DMS 273 treated with DMSO at 0.1 percent for 48 hours (cell line): ENCODE measurements at regions not wholly inside any gene's neighbourhood (a gene's known extent, or its start where the extent isn't known, plus 50 kb on each side); places are given as distances from the start of the nearest gene placed in this dataset.
A peak's percentile ranks its signal among the peaks of the same experiment; 100 is the strongest.
"Not testable (repeated sequence)": the region's sequence is repeated elsewhere in the genome, so short reads cannot be mapped to it uniquely, and the experiment has no call there.

ENCODE experiments used
- DNase-seq: peaks from one replicate; lab custom pipeline; 2025; lab: John Stamatoyannopoulos, UW

DNA sequence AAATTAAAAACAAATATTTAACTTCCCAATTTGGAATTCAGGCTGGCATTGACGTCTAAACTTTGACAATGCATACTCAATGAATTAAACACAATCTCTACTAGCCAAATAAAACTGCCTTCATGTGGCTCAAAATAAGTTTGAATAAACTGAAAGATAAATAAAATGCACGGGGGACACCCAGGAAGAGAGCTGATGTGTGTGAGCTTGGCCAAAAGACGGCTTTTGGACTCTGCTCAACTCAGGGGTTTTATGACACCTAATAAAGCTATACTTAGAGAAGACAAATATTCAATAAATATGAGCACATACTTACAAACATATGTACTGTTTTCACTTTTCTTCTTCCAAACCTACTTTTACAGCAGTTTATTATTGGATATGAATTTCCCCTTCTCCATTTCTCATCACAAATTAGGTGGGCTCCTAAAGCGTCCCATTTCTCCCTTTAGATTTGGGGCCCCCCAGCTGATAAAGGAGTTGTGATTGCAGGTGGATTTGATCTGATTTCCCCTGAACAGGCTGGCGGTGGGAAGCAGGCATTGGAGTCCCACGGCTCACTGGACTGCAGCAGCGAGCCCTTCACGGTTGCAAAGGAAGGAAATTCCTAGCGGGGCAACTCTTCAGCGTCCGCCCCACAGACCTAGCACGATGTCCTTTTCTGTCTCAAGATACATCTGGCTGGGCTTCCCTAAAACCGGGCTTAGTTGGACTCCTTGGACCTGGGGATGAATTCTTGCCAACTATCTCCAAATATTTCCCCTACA is 79.6 kb downstream of the INSIG1 start:
- DNase-seq, result no peak

DNA sequence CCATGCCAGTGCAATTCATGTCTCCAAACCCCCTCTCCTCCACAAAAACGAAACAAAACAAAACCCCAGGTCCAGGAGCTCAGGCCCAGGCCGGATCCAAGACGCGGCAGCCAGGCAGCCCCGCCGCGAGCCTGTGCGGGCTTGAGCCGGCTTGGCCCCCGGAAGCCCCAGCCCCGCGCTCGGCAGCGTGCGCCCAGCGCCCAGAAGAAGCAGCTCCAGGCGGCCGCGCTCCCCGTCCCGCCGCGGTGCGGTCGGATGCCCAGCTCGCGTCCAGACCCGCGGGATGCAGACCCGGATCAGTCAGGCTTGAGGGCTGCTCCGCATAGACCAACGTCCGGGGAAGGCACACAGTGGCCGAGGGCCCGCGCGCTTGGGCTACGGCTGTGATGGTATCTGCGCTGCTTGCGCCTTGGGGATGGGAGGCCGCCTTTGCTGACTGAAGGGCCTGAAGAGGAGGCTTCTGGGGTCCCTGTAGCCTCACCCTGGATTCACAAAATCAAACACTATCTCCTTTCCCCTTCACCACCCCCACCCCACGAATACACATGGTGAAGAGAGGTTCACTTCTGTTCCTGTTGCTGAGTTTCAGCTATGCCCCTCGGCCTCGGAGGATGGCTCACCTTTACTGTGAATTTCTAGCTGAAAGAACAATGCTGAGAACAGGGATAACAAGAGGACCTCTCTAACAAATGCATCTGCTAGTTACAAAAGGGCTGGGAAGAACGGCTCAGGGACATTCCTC is 79.9 kb upstream of the EN2 start:
- no peak for DNase-seq

DNA sequence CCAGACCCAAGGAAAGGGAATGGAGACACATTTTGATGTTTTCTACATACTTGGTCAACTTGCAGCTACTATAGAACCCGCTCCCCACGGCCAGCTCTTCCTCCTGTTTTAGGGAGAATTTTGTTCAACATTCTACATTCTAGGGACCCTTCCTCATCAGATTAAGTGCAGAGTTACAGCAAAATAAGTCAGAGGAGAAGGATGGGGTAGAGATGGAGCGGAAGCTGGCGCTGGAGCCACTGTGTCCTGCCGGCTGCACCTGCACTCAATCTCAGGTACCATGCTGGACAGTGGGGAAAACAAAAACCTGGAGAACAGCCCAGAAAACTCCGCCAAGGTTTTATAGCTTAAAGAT is 79.4 kb upstream of the EN2 start:
- no peak for DNase-seq

DNA sequence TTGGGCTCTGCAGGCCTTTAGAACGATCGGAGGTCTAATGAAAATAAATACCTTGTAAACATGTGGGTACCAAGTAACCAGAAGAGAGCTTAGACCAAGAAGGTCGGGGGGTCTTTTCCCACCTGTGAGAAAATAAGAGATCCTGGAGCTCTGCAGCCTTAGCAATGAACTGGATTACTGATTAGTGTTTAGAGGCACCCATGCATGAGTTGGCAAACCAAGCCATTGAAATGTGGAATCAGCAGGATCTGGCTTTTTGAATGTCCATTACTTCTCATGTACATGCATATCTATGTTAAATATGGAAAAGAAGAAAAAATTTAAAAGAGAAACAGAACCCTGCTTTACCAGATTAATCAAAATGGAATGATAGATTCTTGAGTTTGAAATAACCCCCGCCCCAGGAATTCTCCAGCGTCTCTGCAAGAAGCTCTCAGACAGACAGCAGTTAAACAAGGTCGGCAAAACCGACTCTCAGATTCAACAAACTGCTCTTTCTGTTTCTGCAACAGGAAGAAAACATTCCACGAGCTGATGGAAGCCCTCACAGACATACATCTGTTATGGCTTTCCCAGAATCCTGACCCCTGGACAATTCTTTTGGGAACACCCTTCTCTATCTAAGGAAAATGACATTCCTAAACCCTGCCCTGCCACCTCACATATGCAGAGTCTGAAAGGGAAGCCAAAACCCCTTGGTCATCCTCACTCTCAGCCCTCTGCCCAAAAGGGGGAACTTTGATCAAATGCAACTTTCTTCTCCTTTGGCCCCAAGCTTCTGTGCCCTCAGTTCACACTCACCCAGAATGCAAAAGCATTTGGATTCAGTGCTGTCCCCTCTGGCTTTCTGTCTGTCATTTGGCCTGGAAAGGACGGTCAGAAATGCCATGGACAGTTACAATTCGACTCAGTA is 78.7 kb upstream of the EN2 start:
- no peak for DNase-seq

DNA sequence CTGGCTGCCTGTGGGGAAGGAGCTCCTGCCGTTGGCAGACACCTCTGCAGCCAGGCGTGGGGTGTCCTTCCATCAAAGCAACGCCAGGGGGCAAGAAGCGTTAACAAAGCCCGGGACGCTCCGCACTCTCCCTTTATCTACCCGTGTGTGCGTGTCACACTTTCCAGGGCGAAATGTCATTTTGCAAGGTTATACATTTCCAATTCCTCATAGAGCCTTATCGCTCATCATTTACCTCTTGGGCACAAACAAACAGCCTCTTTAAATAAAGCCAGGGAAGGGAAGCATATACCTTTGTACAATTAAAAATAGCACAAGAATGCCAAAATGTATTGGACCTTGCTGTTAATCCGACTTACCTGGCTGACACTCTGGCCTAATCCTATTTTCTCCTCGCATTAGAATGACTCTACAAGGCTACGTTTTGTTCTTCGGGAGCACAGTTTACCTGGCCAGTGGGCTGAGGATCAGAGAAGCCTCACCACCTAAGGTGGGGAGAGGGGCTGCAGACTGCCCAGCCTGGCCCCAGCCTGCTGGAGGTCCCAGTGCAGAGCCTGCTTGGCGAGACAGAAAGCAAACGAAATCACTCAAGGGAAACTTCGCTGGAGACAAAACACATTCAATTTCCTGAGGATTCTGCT is 77.6 kb upstream of the EN2 start:
- peak; percentile 24 for DNase-seq

DNA sequence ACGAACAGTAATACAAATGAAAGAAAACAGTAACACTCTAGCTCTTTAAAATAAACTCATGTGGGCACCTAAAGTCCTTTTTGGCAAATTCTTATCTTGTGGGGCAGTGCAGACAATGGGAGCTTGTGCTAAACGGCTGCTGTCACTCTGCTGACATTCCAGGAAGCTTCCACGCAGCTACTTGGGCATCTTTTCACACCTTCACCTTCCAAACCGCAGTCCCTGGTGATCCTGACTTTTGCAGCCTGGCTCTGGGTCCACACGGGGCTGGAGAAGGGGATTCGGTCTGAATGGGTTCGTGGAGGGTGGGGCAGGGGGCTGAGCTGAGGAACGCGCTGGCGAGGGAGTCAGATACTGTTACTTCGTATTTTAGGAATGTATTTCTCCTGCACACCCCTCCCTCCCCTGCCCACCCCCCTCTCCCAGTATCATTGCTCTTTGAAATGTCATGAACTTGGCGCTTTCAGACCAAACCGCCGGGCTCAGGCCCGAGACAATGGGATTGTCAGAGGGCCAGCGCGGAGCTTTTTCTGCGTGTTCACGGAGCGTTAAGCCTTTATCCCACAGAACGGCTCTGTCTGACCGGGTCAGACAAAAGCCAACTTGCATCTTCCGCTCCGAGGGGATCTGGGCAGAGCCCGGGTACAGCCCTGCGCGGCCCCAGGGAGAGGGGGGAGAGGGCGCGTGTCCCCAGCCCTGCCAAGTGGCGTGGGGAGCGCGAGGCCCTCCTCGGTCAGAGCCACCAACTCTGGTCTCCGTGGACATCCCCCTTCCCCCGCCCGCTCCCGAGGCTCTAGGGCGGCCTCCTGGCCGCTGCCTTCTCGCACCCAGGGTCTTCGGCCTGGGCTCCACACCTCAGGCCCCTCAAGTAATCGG is 76.7 kb upstream of the EN2 start:
- no peak for DNase-seq

DNA sequence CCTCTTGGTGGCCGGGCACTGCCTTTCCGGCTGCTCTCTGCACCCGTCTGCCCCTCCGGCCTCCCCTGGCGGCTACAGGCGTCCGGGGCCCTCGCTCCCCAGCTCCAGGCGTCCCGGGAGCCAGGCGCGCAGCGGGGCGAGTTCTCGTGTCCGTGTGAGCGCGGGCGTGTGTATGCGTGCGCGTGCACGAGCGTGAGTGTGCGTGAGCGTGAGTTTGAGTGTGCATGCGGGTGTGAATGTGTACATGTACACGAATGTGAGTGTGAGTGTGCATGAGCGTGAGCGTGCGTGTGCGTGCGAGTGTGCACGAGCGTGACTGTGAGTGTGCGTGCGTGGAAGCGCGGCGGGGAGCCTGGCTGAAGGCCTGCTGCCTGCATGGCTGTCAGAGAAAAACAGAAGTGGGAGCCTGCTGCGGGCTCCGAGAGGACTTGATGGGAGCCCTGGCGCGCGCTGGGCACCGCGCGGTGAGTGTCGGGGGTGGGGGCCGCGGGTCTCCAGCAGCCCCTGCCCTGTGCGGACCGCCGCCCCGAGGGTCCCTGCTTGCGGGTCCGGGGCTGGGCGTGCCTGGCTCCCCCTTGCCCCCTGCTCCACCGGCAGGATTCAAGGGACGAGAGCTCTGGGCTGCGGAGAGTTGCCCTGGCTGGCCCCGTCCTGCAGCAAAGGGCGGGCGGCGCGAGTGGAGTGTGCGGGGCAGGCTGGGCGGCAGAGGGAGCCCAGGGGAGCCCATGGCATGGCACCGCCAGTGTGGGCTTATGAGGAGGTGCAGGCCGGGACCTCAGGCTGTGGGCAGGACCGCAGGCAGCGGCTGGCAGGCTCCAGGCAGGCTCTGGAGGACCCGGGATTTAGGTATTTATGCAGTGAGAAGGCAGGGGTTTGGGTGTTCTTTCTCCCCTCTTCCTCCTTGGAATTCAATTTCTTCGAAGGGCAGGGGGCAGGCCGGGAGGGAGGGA is 75.8 kb upstream of the EN2 start:
- DNase-seq, result no peak

DNA sequence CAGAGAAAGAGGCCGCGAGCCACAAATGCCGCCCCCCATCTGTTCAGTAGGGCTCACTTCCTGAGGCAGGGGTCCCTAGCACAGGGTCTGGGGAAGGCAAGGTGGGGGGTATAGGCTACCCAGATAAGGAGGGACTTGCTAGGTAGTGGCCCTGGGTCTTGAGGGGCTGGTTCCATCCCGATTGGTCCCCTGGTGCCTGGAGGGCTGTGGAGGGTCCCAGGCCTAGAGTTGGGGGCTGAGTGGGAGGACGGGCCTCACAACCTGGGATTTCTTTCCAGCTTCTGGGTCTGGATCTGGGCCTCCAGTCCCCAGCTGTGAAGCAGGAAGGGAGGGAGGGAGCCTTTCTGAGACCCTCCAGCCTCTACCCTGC is 75.1 kb upstream of the EN2 start:
- DNase-seq, result no peak

DNA sequence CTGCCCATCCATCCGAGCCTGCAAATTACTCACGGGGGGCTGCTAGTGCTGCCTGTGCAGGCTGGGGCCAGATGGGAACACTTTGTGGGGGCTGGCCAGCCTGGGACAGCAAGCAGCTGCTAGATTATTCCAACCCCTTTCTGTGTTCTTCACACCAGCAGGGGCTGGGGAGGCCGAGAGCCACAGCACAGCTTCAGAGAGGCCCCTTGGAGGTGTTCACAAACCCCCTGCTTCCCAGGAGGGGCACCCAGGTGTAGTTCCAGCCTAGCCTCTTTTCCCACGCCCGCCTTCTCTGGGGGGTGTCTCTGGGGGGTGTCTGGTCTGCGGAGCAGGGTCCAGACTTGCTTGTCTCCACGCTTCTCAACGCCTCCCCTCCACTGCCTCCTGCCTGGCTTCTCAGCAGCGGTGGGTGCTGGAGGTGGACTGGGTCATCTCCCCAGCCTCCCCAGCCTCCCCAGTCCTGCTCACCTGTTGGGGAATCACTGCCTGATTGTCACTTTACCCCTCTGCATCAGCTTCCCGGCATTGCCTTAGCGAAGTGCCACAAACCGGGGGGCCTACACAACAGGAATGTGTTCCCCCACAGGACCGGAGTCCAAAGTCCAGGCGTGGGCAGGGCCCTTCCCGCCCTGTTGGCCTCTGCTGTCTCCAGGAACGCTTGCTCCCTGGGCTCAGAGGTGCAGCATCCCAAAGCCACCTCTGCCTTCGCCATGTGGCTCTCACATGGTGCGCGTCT is 74.0 kb upstream of the EN2 start:
- no peak for DNase-seq

DNA sequence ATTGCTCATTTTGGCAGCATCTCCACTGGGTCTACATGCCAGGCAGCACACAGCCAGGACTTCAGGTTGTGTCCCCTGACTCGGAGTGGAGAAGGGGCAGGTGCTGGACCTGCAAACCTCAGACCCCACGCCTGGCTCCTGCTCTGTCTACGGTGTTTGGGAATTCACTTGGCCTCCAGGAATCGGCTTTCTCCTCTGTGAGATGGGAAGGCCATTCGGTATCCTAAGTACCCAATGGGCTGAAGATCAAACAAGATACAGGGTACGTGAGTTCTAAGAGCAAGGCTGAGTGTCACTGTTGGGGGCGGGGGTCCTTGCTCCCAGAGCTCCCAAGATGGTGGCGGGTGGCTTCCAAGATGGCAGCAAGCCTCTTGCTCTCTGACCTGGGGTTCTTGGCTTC is 73.2 kb upstream of the EN2 start:
- DNase-seq, result no peak

DNA sequence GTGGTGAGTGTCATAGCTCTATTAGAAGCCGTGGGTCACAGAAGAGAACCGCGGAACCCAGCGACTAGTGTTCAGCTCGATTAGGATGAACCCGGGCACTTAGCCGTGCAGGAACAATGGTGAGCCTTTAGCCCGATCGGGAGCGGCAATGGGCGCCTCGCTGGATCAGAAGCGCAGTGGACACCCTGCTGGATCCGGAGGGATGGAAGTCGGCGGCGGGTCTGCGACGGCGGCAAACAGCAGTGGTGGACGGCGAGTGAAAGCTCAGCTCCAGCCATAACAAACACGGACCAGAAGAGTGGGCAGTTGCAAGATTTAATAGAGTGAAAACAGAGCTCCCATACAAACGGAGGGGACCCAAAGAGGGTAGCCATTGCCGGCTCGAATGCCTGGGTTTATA is 72.7 kb upstream of the EN2 start:
- DNase-seq, result not testable (repeated sequence)

DNA sequence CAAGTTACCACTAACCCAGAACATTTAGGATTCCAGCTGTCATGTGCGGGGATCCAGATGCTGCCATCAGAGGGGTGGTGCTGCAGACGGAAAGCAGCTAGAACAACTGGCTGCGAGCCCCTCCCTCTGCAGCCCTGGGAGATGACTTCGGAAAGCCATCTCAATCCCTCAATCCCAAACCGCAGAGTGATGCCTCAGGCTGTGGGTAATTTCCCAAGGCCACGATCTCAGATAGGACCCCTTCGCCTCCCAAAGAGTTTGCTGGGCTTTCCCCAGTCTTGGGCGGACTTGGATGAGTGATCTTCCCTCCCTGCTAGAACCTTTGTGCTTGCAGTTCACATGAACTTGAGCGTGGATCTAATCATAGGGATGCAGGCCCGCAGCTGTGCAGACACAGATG is 71.3 kb upstream of the EN2 start:
- no peak for DNase-seq

DNA sequence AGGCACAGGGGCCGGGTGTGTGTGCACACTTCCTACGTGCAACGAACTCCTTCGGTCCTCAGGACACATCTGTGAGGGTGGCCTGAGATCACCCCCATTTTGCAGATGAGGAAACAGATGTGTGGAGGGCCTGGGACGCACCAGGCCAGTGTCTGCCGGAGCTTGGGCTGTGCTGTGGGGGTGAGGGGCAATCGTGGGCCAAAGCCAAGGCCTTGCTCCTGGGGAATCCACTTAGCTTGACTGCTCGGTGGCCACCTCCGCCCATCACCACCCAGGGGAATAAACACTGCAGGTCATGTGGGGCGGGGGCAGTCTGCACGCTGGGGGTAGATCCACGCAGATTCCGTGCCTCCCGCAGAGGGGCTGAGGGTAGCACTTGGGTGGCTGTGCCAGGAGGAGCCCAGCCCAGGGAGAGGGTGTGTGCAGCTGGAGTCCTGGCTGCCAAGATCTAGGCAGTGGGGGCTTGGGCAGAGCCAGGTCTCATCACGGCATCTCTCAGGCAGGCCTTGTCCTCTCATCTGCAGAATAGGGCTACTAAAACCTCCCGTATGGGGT is 70.8 kb upstream of the EN2 start:
- DNase-seq, result no peak

DNA sequence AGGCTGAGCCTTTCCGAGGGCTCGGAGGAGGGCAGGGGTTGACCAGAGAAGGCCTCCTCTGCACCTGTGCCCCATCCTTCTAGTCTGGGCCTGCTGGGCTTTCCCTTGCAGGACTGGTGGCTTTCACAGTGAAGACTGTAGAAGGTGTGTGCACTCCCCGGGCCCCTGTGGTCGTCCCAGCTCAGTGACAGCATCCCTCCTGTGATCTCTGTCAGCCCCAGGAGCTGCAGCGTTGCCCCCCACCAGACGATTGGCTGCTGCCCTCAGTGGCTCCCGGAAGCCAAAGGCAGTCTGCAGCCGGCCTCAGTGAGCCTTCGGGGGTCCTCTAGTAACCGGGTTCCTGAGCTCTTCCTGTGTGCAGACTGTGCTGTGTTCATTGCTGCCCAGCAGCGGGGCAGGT is 69.4 kb upstream of the EN2 start:
- DNase-seq, result no peak

DNA sequence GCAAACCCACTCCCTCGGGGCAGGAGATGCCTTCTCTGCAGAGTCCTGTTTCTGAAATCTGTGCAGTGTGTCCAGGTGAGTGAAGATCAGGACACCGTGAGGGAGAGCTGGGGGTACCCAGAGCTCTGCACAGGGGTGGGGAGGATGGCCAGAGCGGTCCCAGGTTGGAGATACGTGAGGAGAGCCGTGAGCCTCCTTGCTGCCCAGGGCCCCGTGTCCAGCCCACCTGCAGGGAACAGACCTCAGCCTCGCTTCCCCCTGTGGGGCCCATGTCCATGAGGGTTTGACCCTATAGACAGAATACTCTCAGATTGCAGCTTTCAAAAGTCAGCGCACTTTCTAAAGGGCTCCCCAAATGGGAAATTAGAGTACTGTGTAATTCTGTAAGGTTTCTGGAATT is 66.5 kb upstream of the EN2 start:
- no peak for DNase-seq

DNA sequence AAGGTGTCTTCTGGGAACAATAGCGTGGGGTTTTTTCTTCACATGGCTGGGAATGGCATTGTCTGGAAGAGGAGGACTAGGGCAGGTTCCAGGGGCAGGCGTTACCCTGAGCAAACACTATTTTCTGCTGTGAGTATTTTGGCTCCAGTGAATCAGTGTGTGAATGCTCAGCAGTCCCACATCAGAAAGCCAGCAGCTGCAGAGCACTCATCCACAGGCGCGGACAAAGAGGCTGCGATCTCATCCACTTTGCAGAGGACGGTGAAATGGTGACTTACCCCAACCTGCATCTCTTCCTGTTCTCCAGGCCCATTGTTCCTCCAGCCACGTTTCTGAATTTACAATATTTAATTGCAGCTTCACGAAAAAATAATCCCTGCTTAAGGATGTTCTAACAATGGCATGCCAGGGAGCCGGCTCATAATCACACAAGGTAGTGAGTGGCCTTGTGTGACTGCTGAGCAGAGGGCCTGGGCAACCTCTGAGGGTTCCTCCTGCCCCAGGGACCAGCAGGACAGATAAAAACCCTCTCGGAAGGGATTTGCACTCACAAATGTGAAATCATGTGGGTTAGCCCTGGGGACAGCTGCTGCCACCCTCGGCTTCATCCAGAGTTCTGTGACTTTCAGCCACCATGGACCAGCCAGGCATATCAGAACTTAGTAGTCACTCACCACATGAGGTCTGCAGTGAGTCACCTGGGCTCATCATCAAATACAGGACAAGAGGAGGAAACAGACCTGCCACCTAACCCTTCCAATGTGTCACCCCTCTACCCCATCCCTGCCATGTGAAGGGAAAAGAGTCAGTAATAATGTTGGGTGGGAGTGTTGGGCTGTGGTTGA is 65.0 kb upstream of the EN2 start:
- DNase-seq, result no peak

DNA sequence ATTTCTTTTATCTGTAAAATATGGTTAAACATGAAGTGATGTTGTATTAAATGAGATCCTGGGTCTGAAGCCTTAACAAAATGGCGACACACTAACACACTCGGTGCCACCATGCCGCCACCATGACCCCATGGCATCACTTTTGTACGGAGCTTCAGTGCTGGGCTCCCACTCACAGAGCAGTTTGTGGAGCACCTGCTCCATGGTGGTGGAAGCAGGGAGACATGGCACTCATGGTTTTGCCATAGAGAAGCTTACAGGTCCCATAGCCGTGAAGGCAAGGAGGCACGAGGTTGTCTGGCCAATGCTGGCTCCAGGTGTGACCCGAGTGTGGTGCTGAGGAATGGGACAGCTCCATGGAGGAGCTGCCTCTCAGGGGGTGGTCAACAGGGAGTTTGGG is 63.5 kb upstream of the EN2 start:
- no peak for DNase-seq

DNA sequence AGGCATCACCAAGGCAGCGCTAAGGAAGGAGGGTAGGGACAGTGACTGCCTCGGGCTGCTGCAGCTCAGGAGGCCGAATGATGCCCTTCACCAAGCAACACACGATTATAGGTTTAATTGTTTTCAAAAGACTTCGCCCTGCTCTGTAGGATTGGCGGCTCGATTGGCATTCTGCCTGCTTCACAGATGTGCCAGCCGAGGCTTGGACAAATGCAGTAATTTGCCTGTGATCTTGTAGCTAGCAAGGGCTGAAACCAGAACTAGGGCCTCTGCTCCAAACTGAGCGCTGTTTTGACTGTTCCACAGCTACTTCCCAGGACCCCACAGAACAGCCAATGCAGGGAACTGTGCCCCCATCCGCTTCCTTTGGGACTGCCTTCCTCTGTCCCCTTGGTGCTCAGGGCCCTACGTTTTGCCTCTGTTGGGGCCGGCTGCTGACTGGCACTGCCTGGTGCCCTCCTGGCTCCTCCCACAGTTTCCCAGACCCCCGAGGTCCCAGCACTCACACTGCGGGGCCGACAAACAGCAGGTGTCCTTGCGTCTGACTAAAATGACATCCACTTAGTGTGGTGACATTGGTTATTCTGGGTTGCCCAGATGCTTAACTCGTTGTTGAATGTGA is 62.6 kb upstream of the EN2 start:
- peak; percentile 42 for DNase-seq
